ENCODE measurements at regions not wholly inside any gene's neighbourhood (a gene's known extent, or its start where the extent isn't known, plus 50 kb on each side); places are given as distances from the start of the nearest gene placed in this dataset.

DNA sequence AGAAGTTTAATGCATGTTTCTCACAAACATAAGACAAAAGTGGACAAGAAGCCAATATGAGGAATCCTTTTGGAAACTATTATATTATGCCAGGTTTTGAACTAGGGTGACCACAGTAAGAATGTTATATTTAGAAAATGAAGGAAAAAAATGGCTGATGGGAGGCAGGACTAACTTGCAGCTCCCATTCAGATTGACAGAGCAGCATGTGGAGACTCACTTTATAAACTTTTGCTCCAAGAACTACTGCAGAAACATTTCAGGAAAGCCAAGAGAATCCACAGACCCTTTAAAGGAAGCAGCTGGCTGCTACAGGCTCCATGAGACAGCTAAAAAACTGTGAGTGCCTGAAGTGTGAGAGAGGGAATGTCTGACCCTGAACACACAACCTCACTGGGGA is 738.6 kb upstream of the GRIA3 start:
- Mint-ChIP-seq H3K4me3 (no peak overlapping the region), H3K27ac (peak overlapping the region; percentile 67 to 86 (median 74)), H3K36me3 (ENCODE audit: low read depth) (no peaks in the 10 kb centered on the region), H3K4me1 (peaks cover 15% of the 10 kb centered on the region), H3K27me3 (ENCODE audit: low read depth) (no peaks in the 10 kb centered on the region), H3K9me3 (peaks cover 28% of the 10 kb centered on the region)
- TF ChIP-seq, protein P1, sequence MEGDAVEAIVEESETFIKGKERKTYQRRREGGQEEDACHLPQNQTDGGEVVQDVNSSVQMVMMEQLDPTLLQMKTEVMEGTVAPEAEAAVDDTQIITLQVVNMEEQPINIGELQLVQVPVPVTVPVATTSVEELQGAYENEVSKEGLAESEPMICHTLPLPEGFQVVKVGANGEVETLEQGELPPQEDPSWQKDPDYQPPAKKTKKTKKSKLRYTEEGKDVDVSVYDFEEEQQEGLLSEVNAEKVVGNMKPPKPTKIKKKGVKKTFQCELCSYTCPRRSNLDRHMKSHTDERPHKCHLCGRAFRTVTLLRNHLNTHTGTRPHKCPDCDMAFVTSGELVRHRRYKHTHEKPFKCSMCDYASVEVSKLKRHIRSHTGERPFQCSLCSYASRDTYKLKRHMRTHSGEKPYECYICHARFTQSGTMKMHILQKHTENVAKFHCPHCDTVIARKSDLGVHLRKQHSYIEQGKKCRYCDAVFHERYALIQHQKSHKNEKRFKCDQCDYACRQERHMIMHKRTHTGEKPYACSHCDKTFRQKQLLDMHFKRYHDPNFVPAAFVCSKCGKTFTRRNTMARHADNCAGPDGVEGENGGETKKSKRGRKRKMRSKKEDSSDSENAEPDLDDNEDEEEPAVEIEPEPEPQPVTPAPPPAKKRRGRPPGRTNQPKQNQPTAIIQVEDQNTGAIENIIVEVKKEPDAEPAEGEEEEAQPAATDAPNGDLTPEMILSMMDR (IDR thresholded peaks at IDR 0.05; ENCODE audit: unreplicated experiment in 3 of 3): no peak

DNA sequence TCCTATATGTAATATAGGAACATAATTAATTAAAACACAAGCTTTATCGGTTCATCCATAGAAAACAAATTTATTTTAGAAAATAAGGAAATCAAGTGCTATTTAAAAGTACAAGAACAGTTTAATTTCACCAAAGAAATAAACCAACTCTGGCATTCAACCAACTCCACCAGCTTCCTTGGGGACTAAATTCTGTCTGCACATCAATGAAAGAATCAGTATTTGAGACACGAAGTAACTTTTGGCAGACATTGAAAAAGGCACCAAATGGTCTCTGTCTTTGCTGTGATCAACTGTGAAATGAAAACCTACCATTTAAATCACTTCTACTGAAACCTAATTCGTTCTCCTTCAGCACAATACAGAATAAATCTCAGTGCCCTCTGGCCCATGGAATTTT is 719.7 kb upstream of the GRIA3 start:
- TF ChIP-seq, protein P1 (IDR thresholded peaks at IDR 0.05; ENCODE audit: unreplicated experiment in 3 of 3): no peak
- H3K9me3 Mint-ChIP-seq: peaks cover 4% of the 10 kb centered on the region
- no peaks in the 10 kb centered on the region for H3K4me1 Mint-ChIP-seq

DNA sequence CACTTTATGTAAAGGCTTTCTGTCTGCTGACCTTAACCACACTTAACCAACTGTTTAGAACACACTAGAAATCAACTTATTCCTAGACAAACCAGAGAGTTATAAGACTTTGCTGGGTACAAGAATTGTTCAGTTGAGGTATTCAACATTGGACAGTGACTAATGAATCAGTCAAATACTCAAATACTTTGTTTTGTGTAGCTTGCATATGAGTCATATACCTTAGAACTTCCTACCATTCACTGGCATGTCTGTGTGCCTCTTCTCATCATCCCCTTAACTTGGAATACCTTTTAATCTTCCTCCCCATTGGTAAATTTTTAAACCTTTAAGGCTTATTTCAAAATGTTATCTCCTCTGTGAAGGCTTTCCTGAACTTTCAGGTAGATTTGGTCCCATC is 708.8 kb upstream of the GRIA3 start:
- no peak overlapping the region for H3K4me3 Mint-ChIP-seq
- no peaks in the 10 kb centered on the region for H3K27me3 Mint-ChIP-seq (ENCODE audit: low read depth)

More for the DNA sequence above, 719.7 kb upstream of the GRIA3 start:
- H3K4me3 Mint-ChIP-seq: no peak overlapping the region
- H3K27ac Mint-ChIP-seq: no peak overlapping the region
- H3K36me3 Mint-ChIP-seq (ENCODE audit: low read depth): no peaks in the 10 kb centered on the region
- no peaks in the 10 kb centered on the region for H3K27me3 Mint-ChIP-seq (ENCODE audit: low read depth)

DNA sequence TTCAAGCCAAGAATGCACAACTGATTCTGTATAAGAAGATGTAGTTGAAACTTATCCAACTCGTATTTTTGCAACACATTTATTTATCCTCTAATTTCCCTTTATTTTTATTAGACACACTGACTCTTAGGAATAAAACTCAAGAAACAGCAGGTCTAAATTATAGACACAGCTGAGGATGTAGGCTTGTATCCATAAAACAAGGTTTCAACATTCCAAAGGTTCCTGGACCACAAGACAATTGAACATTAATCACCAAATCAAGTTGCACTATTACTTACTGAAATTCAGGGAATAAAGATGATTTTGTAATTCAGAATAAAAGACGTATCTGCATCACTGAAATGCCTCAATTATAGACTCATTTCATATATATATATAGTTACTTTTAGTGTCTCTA is 683.5 kb upstream of the GRIA3 start:
- TF ChIP-seq, protein P1 (IDR thresholded peaks at IDR 0.05; ENCODE audit: unreplicated experiment in 3 of 3): no peak
- H3K4me1 Mint-ChIP-seq: no peaks in the 10 kb centered on the region
- peaks cover 15% of the 10 kb centered on the region for H3K9me3 Mint-ChIP-seq
- no peaks in the 10 kb centered on the region for H3K36me3 Mint-ChIP-seq (ENCODE audit: low read depth)
- H3K4me3 Mint-ChIP-seq: no peak overlapping the region
- no peaks in the 10 kb centered on the region for H3K27me3 Mint-ChIP-seq (ENCODE audit: low read depth)
- no peak overlapping the region for H3K27ac Mint-ChIP-seq

More for the DNA sequence above, 708.8 kb upstream of the GRIA3 start:
- H3K27ac Mint-ChIP-seq: no peak overlapping the region
- no peaks in the 10 kb centered on the region for H3K9me3 Mint-ChIP-seq
- TF ChIP-seq, protein P1 (IDR thresholded peaks at IDR 0.05; ENCODE audit: unreplicated experiment in 3 of 3): no peak
- no peaks in the 10 kb centered on the region for H3K36me3 Mint-ChIP-seq (ENCODE audit: low read depth)
- H3K4me1 Mint-ChIP-seq: peaks cover 23% of the 10 kb centered on the region

DNA sequence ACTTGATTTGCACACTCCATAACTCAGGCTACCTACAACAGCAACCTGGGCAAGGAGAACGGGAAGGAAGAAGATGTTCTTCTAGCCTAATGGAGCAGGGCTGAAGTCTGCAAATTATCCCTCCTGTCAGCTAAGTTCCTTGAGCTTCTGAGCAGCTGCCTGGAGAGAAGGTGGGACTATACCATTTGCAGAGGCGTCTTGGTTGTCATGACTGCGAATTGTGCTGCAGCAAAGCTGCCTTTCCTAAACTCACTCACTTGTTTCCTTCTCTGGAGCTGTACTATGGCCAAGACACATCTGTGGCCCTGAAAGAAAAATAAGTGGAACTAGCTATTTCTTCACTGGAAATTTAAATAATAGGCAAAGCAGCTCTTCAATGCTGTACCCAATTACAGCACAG is 682.4 kb upstream of the GRIA3 start:
- TF ChIP-seq, protein P1 (IDR thresholded peaks at IDR 0.05; ENCODE audit: unreplicated experiment in 3 of 3): no peak
- Mint-ChIP-seq H3K27me3 (ENCODE audit: low read depth) (no peaks in the 10 kb centered on the region), H3K9me3 (peaks cover 15% of the 10 kb centered on the region), H3K27ac (no peak overlapping the region), H3K4me3 (no peak overlapping the region), H3K36me3 (ENCODE audit: low read depth) (no peaks in the 10 kb centered on the region), H3K4me1 (no peaks in the 10 kb centered on the region)

DNA sequence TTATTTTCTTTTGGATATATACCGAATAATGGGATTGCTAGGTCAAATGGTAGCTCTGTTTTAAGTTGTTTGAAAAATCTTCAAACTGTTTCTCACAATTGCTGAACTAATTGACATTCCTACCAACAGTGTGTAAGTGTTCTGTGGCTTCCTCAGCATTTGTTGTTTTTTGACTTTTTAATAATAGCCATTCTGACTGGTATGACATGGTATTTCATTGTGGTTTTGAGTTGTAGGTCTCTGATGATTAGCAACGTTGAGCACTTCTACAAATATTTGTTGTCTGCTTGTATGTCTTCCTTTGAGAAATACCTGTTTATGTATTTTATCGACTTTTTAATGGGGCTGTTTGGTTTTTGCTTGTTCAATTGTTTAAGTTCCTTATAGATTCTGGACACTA is 680.1 kb upstream of the GRIA3 start:
- Mint-ChIP-seq H3K27me3 (ENCODE audit: low read depth) (no peaks in the 10 kb centered on the region), H3K4me1 (no peaks in the 10 kb centered on the region), H3K27ac (no peak overlapping the region), H3K36me3 (ENCODE audit: low read depth) (no peaks in the 10 kb centered on the region), H3K4me3 (no peak overlapping the region), H3K9me3 (peaks cover 15% of the 10 kb centered on the region)
- TF ChIP-seq, protein P1 (IDR thresholded peaks at IDR 0.05; ENCODE audit: unreplicated experiment in 3 of 3): no peak

Data from nephron (organoid).